NCI-H82 treated with DMSO at 0.1 percent for 48 hours (cell line): ENCODE measurements at regions not wholly inside any gene's neighbourhood (a gene's known extent, or its start where the extent isn't known, plus 50 kb on each side); places are given as distances from the start of the nearest gene placed in this dataset.
"Not testable (repeated sequence)": the region's sequence is repeated elsewhere in the genome, so short reads cannot be mapped to it uniquely, and the experiment has no call there.

Source experiments
- DNase-seq: peaks from one replicate; lab custom pipeline; 2025; ENCODE audit not compliant: unreplicated experiment; lab: John Stamatoyannopoulos, UW

- no peak for DNase-seq
Measured at GRCh38 chr16:54734156-54734555, 196.5 kb upstream of the IRX5 start.

GRCh38 chr16:54727696-54728095, 203.0 kb upstream of the IRX5 start:
- not testable (repeated sequence) for DNase-seq

DNA sequence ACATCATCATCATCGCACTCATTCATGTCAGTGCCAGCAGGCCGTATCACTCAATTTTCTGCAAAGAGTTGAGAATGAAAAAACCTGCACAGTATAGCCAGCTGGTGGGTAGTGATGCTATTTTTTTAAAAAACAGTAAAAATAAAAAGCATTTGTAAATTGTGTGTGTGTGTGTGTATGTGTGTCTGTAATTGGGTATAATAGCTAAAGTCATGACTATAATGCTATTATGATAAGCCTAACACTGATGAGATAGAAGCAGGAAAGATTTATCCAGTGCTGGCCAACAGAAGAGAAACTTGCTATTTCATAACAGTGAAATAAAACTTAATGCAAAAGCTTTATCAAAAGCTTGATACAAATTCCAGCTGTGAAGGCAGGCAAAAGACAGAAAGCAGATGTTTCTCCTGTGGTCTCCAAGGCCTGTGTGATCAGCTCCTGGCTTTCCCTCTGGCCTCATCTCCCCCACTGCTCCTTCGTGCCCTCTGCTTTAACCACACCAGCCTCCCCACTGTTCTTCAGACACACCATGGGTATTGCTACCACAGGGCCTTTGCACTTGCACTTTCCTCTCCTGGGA, 206.2 kb upstream of the IRX5 start:
- DNase-seq, result no peak

GRCh38 chr16:54722210-54722676, 208.4 kb upstream of the IRX5 start:
- DNase-seq, result no peak

DNA sequence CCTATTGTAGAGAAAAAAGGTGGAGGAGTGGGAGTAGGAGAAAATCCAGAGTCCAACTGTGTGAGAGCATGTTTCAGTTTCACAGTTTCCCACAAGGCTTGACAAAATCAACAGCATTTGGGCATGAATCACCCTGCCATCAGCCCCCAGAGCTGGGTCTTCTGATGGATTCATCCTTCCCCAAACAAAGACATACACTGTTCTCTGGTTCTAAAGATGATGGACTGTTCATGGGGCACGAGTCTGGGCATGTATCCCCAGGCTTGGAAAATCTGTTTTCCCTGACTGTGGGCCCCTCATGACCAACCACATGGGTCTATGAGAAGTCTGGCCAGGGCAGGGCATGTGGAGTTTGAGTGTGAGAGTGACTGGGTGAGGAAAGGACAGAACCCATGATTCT, 210.4 kb upstream of the IRX5 start:
- no peak for DNase-seq

GRCh38 chr16:54719624-54720023, 211.0 kb upstream of the IRX5 start:
- DNase-seq, result no peak

- DNase-seq, result peak; percentile 11
Measured at GRCh38 chr16:54718376-54718775, 212.3 kb upstream of the IRX5 start.

DNA sequence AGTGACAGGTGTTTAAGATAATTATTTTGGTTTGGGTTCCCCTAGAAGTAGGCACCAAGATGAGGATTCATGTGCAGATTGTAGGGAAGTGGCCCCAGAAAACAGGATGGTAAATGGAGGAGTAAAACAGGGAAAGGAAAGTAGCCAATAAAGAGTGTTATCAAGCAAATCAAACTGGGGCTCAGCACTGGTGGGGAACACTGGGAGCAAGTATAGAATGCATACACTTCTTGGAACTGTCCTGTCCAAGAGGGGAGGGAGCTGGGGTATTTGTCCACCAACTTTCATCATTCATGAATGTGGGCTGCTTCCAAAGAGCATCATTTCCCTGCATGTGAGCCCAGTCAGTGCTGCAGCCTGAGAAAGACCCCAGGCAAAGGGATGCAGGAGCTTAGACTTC, 215.7 kb upstream of the IRX5 start:
- DNase-seq, result no peak

GRCh38 chr16:54712866-54713265, 217.8 kb upstream of the IRX5 start:
- no peak for DNase-seq

GRCh38 chr16:54707813-54708212, 222.9 kb upstream of the IRX5 start:
- no peak for DNase-seq

- DNase-seq, result no peak
Measured at GRCh38 chr16:54706406-54706805, 224.3 kb upstream of the IRX5 start.

DNA sequence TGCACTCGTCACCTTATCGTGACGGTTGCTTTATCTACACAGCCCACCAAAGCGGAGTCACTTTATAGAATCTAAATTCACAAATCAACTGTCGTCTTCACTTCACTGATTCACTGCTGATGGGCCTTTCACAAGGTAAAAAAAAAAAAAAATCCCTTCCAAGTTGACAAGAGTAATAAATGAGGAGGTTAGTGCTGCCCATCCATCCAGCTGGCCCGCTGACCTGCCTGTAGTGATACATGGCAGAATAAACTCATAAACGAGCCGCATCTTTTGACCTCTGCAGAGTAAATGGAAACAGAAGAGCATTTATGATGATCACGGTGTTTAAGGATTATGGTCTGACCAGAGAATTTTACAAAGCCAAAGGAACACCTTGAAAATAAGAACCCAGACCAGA, 227.3 kb upstream of the IRX5 start:
- no peak for DNase-seq

DNA sequence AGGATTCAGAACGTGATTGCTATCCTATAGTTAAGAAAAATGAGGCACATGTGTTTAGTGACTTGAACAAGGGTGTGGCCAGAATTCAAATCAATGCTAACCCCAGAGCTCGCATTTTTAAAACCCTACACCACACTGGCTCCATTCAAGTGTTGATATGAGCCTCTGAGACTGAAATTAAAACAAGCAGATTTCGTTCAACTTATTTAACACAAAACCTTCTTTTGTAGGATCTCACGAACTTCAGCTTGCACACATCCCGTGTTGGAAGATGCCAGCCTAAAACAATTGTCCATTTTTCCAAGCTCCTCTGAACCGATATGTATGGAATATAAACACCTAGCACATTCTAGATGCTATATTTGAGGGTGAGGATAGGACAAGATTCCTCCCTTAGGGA, 231.0 kb upstream of the IRX5 start:
- no peak for DNase-seq

- no peak for DNase-seq
Measured at GRCh38 chr16:54697677-54698076, 233.0 kb upstream of the IRX5 start.

GRCh38 chr16:54696970-54697369, 233.7 kb upstream of the IRX5 start:
- DNase-seq, result no peak

DNA sequence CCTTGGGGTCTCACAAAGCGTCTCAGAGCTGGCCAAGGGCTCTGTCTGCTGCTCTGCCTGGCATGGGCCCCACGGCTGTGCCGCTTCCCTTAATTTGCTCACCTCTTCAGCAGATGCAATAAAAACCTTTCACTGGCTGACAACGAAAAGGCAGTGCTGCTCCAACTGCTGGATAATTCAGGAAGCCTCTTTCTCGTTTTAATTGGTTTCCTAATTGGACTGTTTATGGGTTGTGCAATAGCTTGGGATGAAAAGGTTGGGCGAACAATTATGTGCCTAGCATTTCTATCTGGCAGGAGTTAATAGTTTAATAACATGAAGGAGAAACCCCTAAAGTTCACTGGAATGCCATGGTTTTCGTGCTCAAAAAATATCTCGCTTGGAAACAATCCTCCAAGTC, 234.1 kb upstream of the IRX5 start:
- DNase-seq, result no peak

GRCh38 chr16:54694651-54695050, 236.0 kb upstream of the IRX5 start:
- DNase-seq, result no peak

- no peak for DNase-seq
Measured at GRCh38 chr16:54693864-54694263, 236.8 kb upstream of the IRX5 start.

DNA sequence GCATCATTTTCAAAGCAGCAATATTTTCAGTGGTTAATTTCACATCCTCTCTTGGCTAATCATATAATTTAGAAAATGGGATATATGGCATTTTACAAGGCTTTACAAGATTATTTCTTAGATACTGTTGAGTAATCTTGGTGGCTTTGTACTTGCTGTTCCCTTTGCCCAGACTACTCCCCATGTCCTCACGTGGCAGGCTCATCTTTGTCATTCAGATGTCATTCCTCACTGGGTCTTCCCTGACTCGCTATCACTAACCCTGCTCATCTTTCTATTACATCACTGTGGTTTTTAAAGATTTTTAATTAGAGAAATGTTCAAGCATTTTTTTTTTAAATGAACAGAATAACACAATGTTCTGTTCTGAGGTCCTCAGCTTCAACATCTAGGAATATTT, 240.0 kb upstream of the IRX5 start:
- DNase-seq, result no peak

DNA sequence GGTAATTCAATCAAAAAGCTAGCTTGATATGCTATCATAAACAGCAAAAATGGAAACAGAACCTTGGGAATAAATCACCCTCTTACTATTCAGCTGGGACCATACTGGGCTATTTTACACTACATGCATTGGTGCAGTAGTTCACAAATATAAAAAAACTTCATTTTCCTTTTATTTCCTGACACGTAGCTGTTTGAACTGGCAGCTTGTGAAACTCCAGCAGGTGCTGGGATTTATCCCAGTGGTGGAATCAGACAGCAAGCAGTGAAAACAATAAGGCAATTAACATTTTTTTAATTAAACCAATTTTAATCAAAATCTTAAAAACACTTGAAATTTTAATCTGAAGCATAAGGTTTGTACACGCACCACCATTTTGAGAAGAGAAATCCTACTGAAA, 240.4 kb upstream of the IRX5 start:
- no peak for DNase-seq

DNA sequence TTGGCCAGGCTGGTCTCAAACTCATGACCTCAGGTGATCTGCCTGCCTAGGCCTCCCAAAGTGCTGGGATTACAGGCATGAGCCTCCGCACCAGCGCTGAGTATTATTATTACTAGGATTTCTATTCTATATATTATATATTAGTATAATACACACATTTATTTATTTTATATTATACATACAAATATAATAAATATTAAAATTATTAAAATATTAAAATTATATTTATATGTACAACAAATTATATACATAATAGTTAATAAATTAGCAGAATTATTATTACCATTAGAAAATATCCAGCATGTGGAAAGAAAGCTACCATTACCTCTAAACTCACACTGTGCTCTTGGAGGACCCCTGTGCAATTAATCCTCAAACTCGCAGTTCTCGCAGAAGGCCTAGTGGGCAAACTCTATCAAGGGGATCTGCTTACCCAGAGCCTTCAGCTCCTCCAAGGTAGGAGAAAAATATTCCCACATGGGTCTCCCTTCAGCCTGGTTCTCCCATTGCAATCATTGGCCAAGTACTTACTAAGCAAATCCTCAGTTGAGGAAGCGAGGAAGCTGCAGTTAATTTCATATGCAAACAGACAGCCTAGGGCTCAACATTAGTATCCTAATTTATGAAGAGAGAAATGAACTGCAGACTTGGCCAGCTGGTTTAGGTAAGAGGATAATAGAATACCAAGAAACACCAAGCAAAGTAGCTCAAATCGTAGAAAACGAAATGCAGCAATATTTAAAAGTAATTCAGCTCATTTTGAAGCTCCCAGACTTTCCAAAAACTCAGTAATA, 241.4 kb upstream of the IRX5 start:
- no peak for DNase-seq

GRCh38 chr16:54688339-54688738, 242.3 kb upstream of the IRX5 start:
- DNase-seq, result no peak
